HepG2 (cell line): ENCODE measurements at regions not wholly inside any gene's neighbourhood (a gene's known extent, or its start where the extent isn't known, plus 50 kb on each side); places are given as distances from the start of the nearest gene placed in this dataset.

ENCODE experiments used
- ATAC-seq: fragments of 200-7000 bp; cut with Tn5 transposase; 3 replicates; pipeline ENCODE4 v1.9.1; 2020; ENCODE audit warnings: mild to moderate bottlenecking, moderate library complexity
- BruUV-seq: library from RNA; stranded (reverse); fragments of 400-500 nt; replicated peaks from 2 replicates; lab custom pipeline; 2021; lab: Mats Ljungman, UMichigan
- CTCF ChIA-PET: fragments of 300-600 bp; formaldehyde crosslinking; extraction: SDS; loops from one replicate; lab custom pipeline; 2021; ENCODE audit warnings: low total read pairs, inconsistent platforms, low intra/inter-chr PET ratio; lab: Yijun Ruan, JAX
- POLR2A ChIA-PET: fragments of 350-600 bp; sonication (Branson Sonifier 250); formaldehyde crosslinking; loops from one replicate; lab custom pipeline; 2020; ENCODE audit warnings: antibody characterized with exemption, inconsistent platforms; lab: Yijun Ruan, JAX
- DNase-seq: peaks from one replicate; pipeline ENCODE4 v3.0.0-alpha.2; 2015; ENCODE audit warnings: low spot score
- FAIRE-seq: peaks from 3 replicates; lab custom pipeline; 2011; peaks lifted over from hg19 to GRCh38; lab: Jason Lieb, UNC
- H2AFZ ChIP-seq: one replicate; pipeline ENCODE4 v1.6.1; 2011; ENCODE audit warnings: low read length, inconsistent platforms
- H3K27ac ChIP-seq: fragments of 300-600 bp; 3 replicates; pipeline ENCODE4 v1.8.0; 2011; ENCODE audit warnings: mixed run types, mild to moderate bottlenecking, mixed read lengths, low read length, inconsistent platforms; ENCODE audit not compliant: insufficient read depth; ENCODE audit errors: extremely low read length
- H3K27me3 ChIP-seq, 2 experiments: fragments of 200-600 bp in 1 of 2; 2 replicates in 1 of 2; 3 replicates in 1 of 2; pipeline versions ENCODE4 v1.6.0 to v1.8.0; 2011; ENCODE audit warnings: low read length in 2 of 2, mild to moderate bottlenecking in 2 of 2, moderate library complexity in 2 of 2, inconsistent platforms in 1 of 2; ENCODE audit not compliant: insufficient read depth in 2 of 2, control insufficient read depth in 1 of 2
- H3K36me3 ChIP-seq, 2 experiments: fragments of 200-600 bp in 1 of 2; replicated peaks in 1 of 2; 2 replicates in 1 of 2; 3 replicates in 1 of 2; pipeline versions ENCODE4 v1.5.1 to v1.8.0; 2011; ENCODE audit warnings: low read length in 2 of 2, inconsistent platforms in 1 of 2; ENCODE audit not compliant: insufficient read depth in 2 of 2, control insufficient read depth in 1 of 2
- H3K4me1 ChIP-seq: 2 replicates; pipeline ENCODE4 v1.5.1; 2012; ENCODE audit warnings: low read length, inconsistent platforms; ENCODE audit not compliant: insufficient read depth
- H3K4me2 ChIP-seq: 2 replicates; pipeline ENCODE4 v1.6.0; 2011; ENCODE audit warnings: low read depth, low read length, inconsistent platforms
- H3K4me3 ChIP-seq, 3 experiments: fragments of 200-600 bp in 1 of 3; sonication (generic), shearing (Covaris generic) in 1 of 3; replicated peaks in 1 of 3; 2 replicates each; pipeline ENCODE4 v1.5.1; 2011 to 2016; ENCODE audit warnings: low read length in 3 of 3, inconsistent platforms in 2 of 3, low read depth in 2 of 3, mild to moderate bottlenecking in 2 of 3, control low read depth in 1 of 3, mixed read lengths in 1 of 3; ENCODE audit not compliant: insufficient read depth in 1 of 3
- H3K79me2 ChIP-seq: one replicate; pipeline ENCODE4 v1.6.1; 2011; ENCODE audit warnings: low read length, inconsistent platforms; ENCODE audit not compliant: insufficient read depth
- H3K9ac ChIP-seq: 2 replicates; pipeline ENCODE4 v1.6.0; 2011; ENCODE audit warnings: mild to moderate bottlenecking, low read depth, low read length, inconsistent platforms; ENCODE audit not compliant: insufficient read depth
- H3K9me3 ChIP-seq: 2 replicates; pipeline ENCODE4 v1.5.1; 2012; ENCODE audit warnings: mild to moderate bottlenecking, low read length
- H4K20me1 ChIP-seq: 2 replicates; pipeline ENCODE4 v1.6.0; 2011; ENCODE audit warnings: inconsistent platforms, mild to moderate bottlenecking, low read length, moderate library complexity; ENCODE audit not compliant: insufficient read depth
- AFF4 ChIP-seq: sonication (generic); formaldehyde crosslinking; IDR thresholded peaks from 2 replicates; pipeline ENCODE4 v1.4.0; 2020; ENCODE audit warnings: missing genetic modification reagents
- DNMT1 ChIP-seq: sonication (generic); formaldehyde crosslinking; IDR thresholded peaks from 2 replicates; pipeline ENCODE4 v1.5.1; 2020; ENCODE audit warnings: mild to moderate bottlenecking, missing genetic modification reagents
- KLF11 ChIP-seq: IDR thresholded peaks from 2 replicates; pipeline ENCODE4 v1.6.1; 2016; ENCODE audit warnings: missing compliant biosample characterization
- MATR3 ChIP-seq: sonication (generic); formaldehyde crosslinking; IDR thresholded peaks from 2 replicates; pipeline ENCODE4 v1.4.0; 2020; ENCODE audit warnings: missing genetic modification reagents
- RNF219 ChIP-seq: sonication (generic); formaldehyde crosslinking; IDR thresholded peaks from 2 replicates; pipeline ENCODE4 v1.5.0; 2020; ENCODE audit warnings: mild to moderate bottlenecking, missing genetic modification reagents
- RXRA ChIP-seq: sonication (generic); formaldehyde crosslinking; IDR thresholded peaks from 2 replicates; pipeline ENCODE4 v1.5.1; 2020; ENCODE audit warnings: missing genetic modification reagents
- TFDP2 ChIP-seq: sonication (generic); formaldehyde crosslinking; IDR thresholded peaks from 2 replicates; pipeline ENCODE4 v1.4.0; 2020; ENCODE audit warnings: missing genetic modification reagents
- ZBTB14 ChIP-seq: sonication (generic); formaldehyde crosslinking; IDR thresholded peaks from 2 replicates; pipeline ENCODE4 v1.4.0; 2020; ENCODE audit warnings: missing genetic modification reagents
- ZNF281 ChIP-seq: sonication (generic); formaldehyde crosslinking; IDR thresholded peaks from 2 replicates; pipeline ENCODE4 v1.4.0; 2020; ENCODE audit warnings: missing genetic modification reagents, borderline replicate concordance
- ZNF484 ChIP-seq: sonication (generic); formaldehyde crosslinking; IDR thresholded peaks from 2 replicates; pipeline ENCODE4 v1.5.1; 2020; ENCODE audit warnings: mild to moderate bottlenecking, low read depth, missing genetic modification reagents, borderline replicate concordance
- ZNF792 ChIP-seq: IDR thresholded peaks from 2 replicates; pipeline ENCODE4 v1.6.1; 2016
- WGBS: methylation state at CpG from one replicate; pipeline ENCODE4 v1.1.6; 2017; ENCODE audit warnings: low lambda C conversion rate; 5-methylcytosine and 5-hydroxymethylcytosine counted together
- in situ Hi-C: cut with HindIII; loops from 2 replicates; pipeline ENCODE4 v1.10.0; 2017; ENCODE audit warnings: low pct_unique_long_range_greater_than_20kb; ENCODE audit not compliant: extremely low pct_ligation_motif_present
- intact Hi-C: fragments of 100-400 bp; cut with micrococcal nuclease; formaldehyde crosslinking; loops from one replicate; pipeline ENCODE4 v1.10.0; 2022; ENCODE audit not compliant: unreplicated experiment

- no peak for TF ChIP-seq RNF219 (CRISPR knock-in tag)
- no peak for TF ChIP-seq KLF11
- no peak for TF ChIP-seq AFF4 (CRISPR knock-in tag)
- no peak for TF ChIP-seq MATR3 (CRISPR knock-in tag)
- no peak for TF ChIP-seq TFDP2
- TF ChIP-seq DNMT1 (CRISPR knock-in tag), result no peak
- TF ChIP-seq, all 625 proteins: peak for 0
These were observed 465.0 kb downstream of the PLOD2 start (continued) for GRCh38 chr3:145696011-145696410.

GRCh38 chr3:145698250-145698649, 462.7 kb downstream of the PLOD2 start:
- H3K27me3 ChIP-seq, result no peaks in the 10 kb centered on the region; a peak in 1 of 5 replicates
- H3K27ac ChIP-seq, result no peak overlapping the region
- BruUV-seq, result no TSS peak
- H2AFZ ChIP-seq, result no peak overlapping the region
- no peak for ATAC-seq
- no peak for DNase-seq
- no peak for FAIRE-seq
- H3K4me3 ChIP-seq, result no peak overlapping the region
- no peak overlapping the region for H3K9ac ChIP-seq
- no peaks in the 10 kb centered on the region for H3K36me3 ChIP-seq
- H3K4me1 ChIP-seq, result no peaks in the 10 kb centered on the region
- ChIA-PET POLR2A (no interaction called here), CTCF (no interaction called here)
- H3K4me2 ChIP-seq, result no peak overlapping the region
- no peaks in the 10 kb centered on the region for H3K9me3 ChIP-seq
- intact Hi-C loops (no loop called here), in situ Hi-C loops (no loop called here)
- H3K79me2 ChIP-seq, result no peaks in the 10 kb centered on the region
- no peaks in the 10 kb centered on the region for H4K20me1 ChIP-seq
- 0% methylated on average over 7 of the region's 7 CpGs for whole genome bisulfite sequencing
- TF ChIP-seq ZNF281 (no peak), ZBTB14 (CRISPR knock-in tag) (no peak), ZNF792 (CRISPR knock-in tag) (no peak), RXRA (CRISPR knock-in tag) (no peak), ZNF484 (CRISPR knock-in tag) (no peak)
